22Rv1 (cell line): ENCODE measurements at regions not wholly inside any gene's neighbourhood (a gene's known extent, or its start where the extent isn't known, plus 50 kb on each side); places are given as distances from the start of the nearest gene placed in this dataset.

ENCODE experiments used
- CTCF ChIP-seq: fragments of 450-650 bp; IDR thresholded peaks from 2 replicates; pipeline ENCODE4 v1.5.1; 2017; ENCODE audit warnings: mild to moderate bottlenecking
- ZFX ChIP-seq: fragments of 450-650 bp; IDR thresholded peaks from 2 replicates; pipeline ENCODE4 v1.6.1; 2017; ENCODE audit warnings: antibody characterized with exemption, borderline replicate concordance

- no peak for TF ChIP-seq CTCF
- no peak for TF ChIP-seq ZFX
Measured at GRCh38 chr4:23425570-23425969, 464.3 kb downstream of the PPARGC1A start.
